Left ventricle myocardium inferior (tissue), 1 donor: ENCODE measurements at regions not wholly inside any gene's neighbourhood (a gene's known extent, or its start where the extent isn't known, plus 50 kb on each side); places are given as distances from the start of the nearest gene placed in this dataset.
"Not testable (repeated sequence)": the region's sequence is repeated elsewhere in the genome, so short reads cannot be mapped to it uniquely, and the experiment has no call there.

Experiments used
- DNase-seq: peaks from one replicate; pipeline ENCODE4 v3.0.0-alpha.2; 2020
- H3K27ac ChIP-seq: fragments of 200-600 bp; replicated peaks from 2 replicates; pipeline ENCODE4 v1.8.0; 2021
- H3K27me3 ChIP-seq: fragments of 200-600 bp; 2 replicates; pipeline ENCODE4 v1.8.0; 2021; ENCODE audit warnings: low read depth
- H3K36me3 ChIP-seq: fragments of 200-600 bp; 2 replicates; pipeline ENCODE4 v1.8.0; 2021
- H3K4me1 ChIP-seq: fragments of 200-600 bp; 2 replicates; pipeline ENCODE4 v1.8.0; 2021
- H3K4me3 ChIP-seq: fragments of 200-600 bp; 2 replicates; pipeline ENCODE4 v1.8.0; 2021; ENCODE audit warnings: mild to moderate bottlenecking, moderate library complexity
- H3K9me3 ChIP-seq: fragments of 200-600 bp; replicated peaks from 2 replicates; pipeline ENCODE4 v1.8.0; 2021
- CTCF ChIP-seq: fragments of 200-600 bp; IDR thresholded peaks from 2 replicates; pipeline ENCODE4 v1.8.0; 2021; ENCODE audit warnings: antibody characterized with exemption, mild to moderate bottlenecking, borderline replicate concordance
- intact Hi-C: fragments of 100-400 bp; cut with micrococcal nuclease; formaldehyde crosslinking; loops from one replicate; pipeline ENCODE4 v1.11.0; 2022
- donor health status: DM: no; HTN: yes; CAD: no; lungs with severe emphysema.

- H3K27me3 ChIP-seq, result no peaks in the 10 kb centered on the region
- intact Hi-C loops, result no loop called here
- no peak overlapping the region for H3K4me3 ChIP-seq
- H3K36me3 ChIP-seq, result no peaks in the 10 kb centered on the region
- no peak for TF ChIP-seq CTCF
- DNase-seq, result no peak
- no peaks in the 10 kb centered on the region for H3K4me1 ChIP-seq
- H3K27ac ChIP-seq, result no peak overlapping the region
- peaks cover 9% of the 10 kb centered on the region for H3K9me3 ChIP-seq
Measured at GRCh38 chr13:44825953-44826352, 163.3 kb downstream of the NUFIP1 start.

GRCh38 chr13:44823555-44823954 lies 165.7 kb downstream of the NUFIP1 start:
- H3K9me3 ChIP-seq, H3K4me3 ChIP-seq, H3K27me3 ChIP-seq, H3K36me3 ChIP-seq, H3K27ac ChIP-seq, H3K4me1 ChIP-seq, intact Hi-C loops, DNase-seq: not testable (repeated sequence)

GRCh38 chr13:44822291-44822690 lies 167.0 kb downstream of the NUFIP1 start:
- no peak for TF ChIP-seq CTCF
- DNase-seq, result no peak
- intact Hi-C loops, result no loop called here

GRCh38 chr13:44819772-44820171 lies 169.5 kb downstream of the NUFIP1 start:
- Histone ChIP-seq H3K27ac (no peak overlapping the region), H3K9me3 (no peaks in the 10 kb centered on the region), H3K36me3 (no peaks in the 10 kb centered on the region), H3K27me3 (no peaks in the 10 kb centered on the region), H3K4me3 (no peak overlapping the region), H3K4me1 (no peaks in the 10 kb centered on the region)
- TF ChIP-seq CTCF, result no peak
- intact Hi-C loops, result no loop called here
- DNase-seq, result no peak

More at GRCh38 chr13:44822291-44822690, 167.0 kb downstream of the NUFIP1 start:
- no peaks in the 10 kb centered on the region for H3K27me3 ChIP-seq
- no peaks in the 10 kb centered on the region for H3K9me3 ChIP-seq
- H3K4me3 ChIP-seq, result no peak overlapping the region
- H3K36me3 ChIP-seq, result no peaks in the 10 kb centered on the region
- H3K4me1 ChIP-seq, result no peaks in the 10 kb centered on the region
- H3K27ac ChIP-seq, result no peak overlapping the region

GRCh38 chr13:44819245-44819644 lies 170.0 kb downstream of the NUFIP1 start:
- DNase-seq, result no peak
- H3K36me3 ChIP-seq, result no peaks in the 10 kb centered on the region
- no peaks in the 10 kb centered on the region for H3K4me1 ChIP-seq
- intact Hi-C loops, result no loop called here
- TF ChIP-seq CTCF, result no peak
- no peak overlapping the region for H3K27ac ChIP-seq
- H3K27me3 ChIP-seq, result no peaks in the 10 kb centered on the region
- no peaks in the 10 kb centered on the region for H3K9me3 ChIP-seq
- no peak overlapping the region for H3K4me3 ChIP-seq

- Histone ChIP-seq H3K36me3 (no peaks in the 10 kb centered on the region), H3K9me3 (no peaks in the 10 kb centered on the region), H3K27ac (no peak overlapping the region), H3K27me3 (no peaks in the 10 kb centered on the region), H3K4me3 (no peak overlapping the region), H3K4me1 (peaks cover 2% of the 10 kb centered on the region)
- intact Hi-C loops, result no loop called here
- DNase-seq, result no peak
- no peak for TF ChIP-seq CTCF
Measured at GRCh38 chr13:44818428-44818827, 170.8 kb downstream of the NUFIP1 start.
